ENCODE measurements at regions not wholly inside any gene's neighbourhood (a gene's known extent, or its start where the extent isn't known, plus 50 kb on each side); places are given as distances from the start of the nearest gene placed in this dataset.

DNA sequence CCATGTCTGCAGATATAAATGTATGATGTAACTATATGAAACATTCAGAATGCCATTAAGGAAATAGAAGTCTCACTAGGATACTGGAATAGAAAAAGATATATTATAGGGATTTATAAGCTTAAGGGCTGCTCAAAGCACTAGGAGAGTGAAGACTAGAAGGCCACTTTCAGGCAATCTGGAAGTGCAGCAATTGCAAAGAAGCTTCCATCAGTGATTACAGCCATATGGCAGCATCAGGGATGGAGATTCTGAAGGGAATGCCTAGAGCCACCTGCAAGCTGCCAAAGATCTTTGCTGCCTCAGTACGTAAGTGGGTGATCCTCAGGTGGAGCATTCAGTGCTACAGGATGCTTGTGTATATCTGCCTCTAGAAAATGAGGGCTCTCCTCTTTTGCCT is 796.2 kb upstream of the EPHA7 start:
- no peaks in the 10 kb centered on the region for H3K36me3 Mint-ChIP-seq (ENCODE audit: insufficient read depth)
- no peak for DNase-seq (ENCODE audit: low spot score, unreplicated experiment)
- TF ChIP-seq, protein P1, sequence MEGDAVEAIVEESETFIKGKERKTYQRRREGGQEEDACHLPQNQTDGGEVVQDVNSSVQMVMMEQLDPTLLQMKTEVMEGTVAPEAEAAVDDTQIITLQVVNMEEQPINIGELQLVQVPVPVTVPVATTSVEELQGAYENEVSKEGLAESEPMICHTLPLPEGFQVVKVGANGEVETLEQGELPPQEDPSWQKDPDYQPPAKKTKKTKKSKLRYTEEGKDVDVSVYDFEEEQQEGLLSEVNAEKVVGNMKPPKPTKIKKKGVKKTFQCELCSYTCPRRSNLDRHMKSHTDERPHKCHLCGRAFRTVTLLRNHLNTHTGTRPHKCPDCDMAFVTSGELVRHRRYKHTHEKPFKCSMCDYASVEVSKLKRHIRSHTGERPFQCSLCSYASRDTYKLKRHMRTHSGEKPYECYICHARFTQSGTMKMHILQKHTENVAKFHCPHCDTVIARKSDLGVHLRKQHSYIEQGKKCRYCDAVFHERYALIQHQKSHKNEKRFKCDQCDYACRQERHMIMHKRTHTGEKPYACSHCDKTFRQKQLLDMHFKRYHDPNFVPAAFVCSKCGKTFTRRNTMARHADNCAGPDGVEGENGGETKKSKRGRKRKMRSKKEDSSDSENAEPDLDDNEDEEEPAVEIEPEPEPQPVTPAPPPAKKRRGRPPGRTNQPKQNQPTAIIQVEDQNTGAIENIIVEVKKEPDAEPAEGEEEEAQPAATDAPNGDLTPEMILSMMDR (IDR thresholded peaks at IDR 0.05; ENCODE audit: unreplicated experiment) = no peak
- H3K27ac Mint-ChIP-seq = no peak overlapping the region
- peaks cover 4% of the 10 kb centered on the region for H3K9me3 Mint-ChIP-seq (ENCODE audit: low read depth)
- H3K27me3 Mint-ChIP-seq = no peaks in the 10 kb centered on the region
- H3K4me1 Mint-ChIP-seq (ENCODE audit: low read depth) = peaks cover 12% of the 10 kb centered on the region
- no peak overlapping the region for H3K4me3 Mint-ChIP-seq (ENCODE audit: low read depth)

DNA sequence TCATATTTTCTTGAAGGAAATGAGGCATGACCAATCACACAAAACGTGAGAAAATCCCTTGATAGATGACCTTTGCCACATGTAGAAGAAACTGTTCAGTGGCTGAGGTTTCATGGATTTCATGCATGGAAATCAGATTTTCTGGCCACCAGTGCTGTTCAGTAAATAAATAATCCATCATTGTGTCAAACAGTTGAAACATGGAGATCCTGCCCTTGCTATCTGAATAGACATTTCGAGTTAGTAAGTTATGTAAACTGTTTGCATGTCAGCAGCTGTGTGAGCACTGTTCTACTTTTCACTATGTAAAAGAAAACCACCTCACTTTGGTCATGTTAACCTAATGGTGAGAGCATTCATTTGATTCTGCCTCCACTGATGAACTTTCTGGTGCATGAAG is 793.9 kb upstream of the EPHA7 start:
- no peaks in the 10 kb centered on the region for H3K27me3 Mint-ChIP-seq
- H3K4me3 Mint-ChIP-seq (ENCODE audit: low read depth) = no peak overlapping the region
- peaks cover 12% of the 10 kb centered on the region for H3K4me1 Mint-ChIP-seq (ENCODE audit: low read depth)
- peak overlapping the region; percentile 29 for H3K27ac Mint-ChIP-seq
- no peak for DNase-seq (ENCODE audit: low spot score, unreplicated experiment)
- no peaks in the 10 kb centered on the region for H3K36me3 Mint-ChIP-seq (ENCODE audit: insufficient read depth)
- H3K9me3 Mint-ChIP-seq (ENCODE audit: low read depth) = peaks cover 4% of the 10 kb centered on the region
- TF ChIP-seq, protein P1 (IDR thresholded peaks at IDR 0.05; ENCODE audit: unreplicated experiment) = no peak

GRCh38 chr6:94196891-94197290 is 777.5 kb upstream of the EPHA7 start:
- Mint-ChIP-seq H3K36me3 (ENCODE audit: insufficient read depth) (no peaks in the 10 kb centered on the region), H3K27me3 (no peaks in the 10 kb centered on the region), H3K4me1 (ENCODE audit: low read depth) (no peaks in the 10 kb centered on the region), H3K4me3 (ENCODE audit: low read depth) (no peak overlapping the region), H3K9me3 (ENCODE audit: low read depth) (no peaks in the 10 kb centered on the region), H3K27ac (no peak overlapping the region)
- TF ChIP-seq, protein P1 (IDR thresholded peaks at IDR 0.05; ENCODE audit: unreplicated experiment) = no peak
- DNase-seq (ENCODE audit: low spot score, unreplicated experiment) = no peak

DNA sequence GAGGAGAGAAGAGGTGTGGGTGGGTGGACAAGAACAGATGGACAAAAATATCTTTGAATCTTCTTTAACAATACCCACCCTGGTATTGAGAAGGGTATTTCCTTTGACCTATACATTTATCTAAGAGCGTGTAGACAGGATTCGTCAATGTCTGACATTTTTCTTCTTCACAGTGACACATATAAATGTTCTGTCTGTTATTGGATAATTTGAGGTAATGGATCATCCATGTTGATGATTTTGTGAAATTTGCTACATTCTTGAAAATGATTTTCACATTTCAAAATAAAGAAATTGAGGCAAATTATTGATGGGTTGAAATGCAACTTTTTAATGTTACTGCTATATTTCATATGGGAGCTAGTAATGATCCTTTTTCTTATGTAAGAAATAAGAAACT is 770.7 kb upstream of the EPHA7 start:
- H3K9me3 Mint-ChIP-seq (ENCODE audit: low read depth) = peaks cover 9% of the 10 kb centered on the region
- no peak overlapping the region for H3K27ac Mint-ChIP-seq
- no peak for DNase-seq (ENCODE audit: low spot score, unreplicated experiment)
- H3K4me1 Mint-ChIP-seq (ENCODE audit: low read depth) = peaks cover 8% of the 10 kb centered on the region
- TF ChIP-seq, protein P1 (IDR thresholded peaks at IDR 0.05; ENCODE audit: unreplicated experiment) = no peak
- H3K36me3 Mint-ChIP-seq (ENCODE audit: insufficient read depth) = peaks cover 4% of the 10 kb centered on the region
- H3K27me3 Mint-ChIP-seq = no peaks in the 10 kb centered on the region
- H3K4me3 Mint-ChIP-seq (ENCODE audit: low read depth) = no peak overlapping the region

- Mint-ChIP-seq H3K27ac (no peak overlapping the region), H3K9me3 (ENCODE audit: low read depth) (peaks cover 21% of the 10 kb centered on the region), H3K27me3 (no peaks in the 10 kb centered on the region), H3K36me3 (ENCODE audit: insufficient read depth) (peaks cover 6% of the 10 kb centered on the region), H3K4me1 (ENCODE audit: low read depth) (peaks cover 10% of the 10 kb centered on the region), H3K4me3 (ENCODE audit: low read depth) (no peak overlapping the region)
- TF ChIP-seq, protein P1 (IDR thresholded peaks at IDR 0.05; ENCODE audit: unreplicated experiment) = no peak
- DNase-seq (ENCODE audit: low spot score, unreplicated experiment) = no peak
Observed at GRCh38 chr6:94184666-94185464, 765.5 kb upstream of the EPHA7 start.

Measured in progenitor cell of endocrine pancreas (in vitro differentiated cells).